HCT116 (cell line): ENCODE measurements at regions not wholly inside any gene's neighbourhood (a gene's known extent, or its start where the extent isn't known, plus 50 kb on each side); places are given as distances from the start of the nearest gene placed in this dataset.

ENCODE experiments used
- ATAC-seq: fragments of 200-7000 bp; cut with Tn5 transposase; 2 replicates; pipeline ENCODE4 v1.9.1; 2020; ENCODE audit warnings: mild to moderate bottlenecking, moderate library complexity
- BruUV-seq: library from RNA; stranded (reverse); fragments of 400-500 nt; replicated peaks from 2 replicates; lab custom pipeline; 2021; lab: Mats Ljungman, UMichigan
- CTCF ChIA-PET: fragments of 300-600 bp; sonication (Branson Sonifier 250); formaldehyde crosslinking; loops from one replicate; lab custom pipeline; 2021; ENCODE audit warnings: antibody characterized with exemption; lab: Charles Lee
- POLR2A ChIA-PET: fragments of 300-600, 350-600 bp; sonication (Branson Sonifier 250); formaldehyde crosslinking; loops from one replicate; lab custom pipeline; 2021; ENCODE audit warnings: antibody characterized with exemption; lab: Charles Lee
- RAD21 ChIA-PET, 2 experiments: fragments of 300-600 bp; sonication (Branson Sonifier 250); formaldehyde crosslinking; loops; one replicate each; lab custom pipeline; 2023; ENCODE audit warnings: low total read pairs in 2 of 2; ENCODE audit not compliant: uncharacterized antibody in 2 of 2, unreplicated experiment in 2 of 2, low non-redundant PET in 1 of 2; lab: Charles Lee
- DNase-seq: peaks from one replicate; pipeline ENCODE4 v3.0.0-alpha.2; 2010; ENCODE audit warnings: low read depth, low spot score
- H2AFZ ChIP-seq: fragments of 200-600 bp; shearing (Covaris generic), sonication (generic); 2 replicates; pipeline ENCODE4 v1.6.1; 2017; ENCODE audit warnings: low read depth, mixed run types, mixed read lengths, antibody characterized with exemption, low read length; ENCODE audit not compliant: poor library complexity, severe bottlenecking
- H3K27ac ChIP-seq: 2 replicates; pipeline ENCODE4 v1.5.1; 2012; ENCODE audit warnings: low read depth, low read length
- H3K27me3 ChIP-seq: fragments of 200-600 bp; sonication (generic); 2 replicates; pipeline ENCODE4 v1.6.1; 2016; ENCODE audit warnings: mixed run types, low read length, mixed read lengths; ENCODE audit not compliant: insufficient read depth
- H3K36me3 ChIP-seq, 2 experiments: fragments of 200-500 bp in 1 of 2; fragments of 200-600 bp in 1 of 2; sonication (Bioruptor generic) in 1 of 2; sonication (generic) in 1 of 2; 2 replicates each; pipeline versions ENCODE4 v1.5.1 to v1.6.1; 2014 to 2016; ENCODE audit warnings: low read length in 2 of 2, inconsistent platforms in 1 of 2, mixed read lengths in 1 of 2, mixed run types in 1 of 2; ENCODE audit not compliant: insufficient read depth in 2 of 2, control insufficient read depth in 1 of 2
- H3K4me1 ChIP-seq, 2 experiments: fragments of 200-600 bp in 1 of 2; sonication (generic) in 1 of 2; 2 replicates each; pipeline versions ENCODE4 v1.5.1 to v1.6.1; 2012 to 2017; ENCODE audit warnings: low read length in 2 of 2, inconsistent platforms in 1 of 2, mild to moderate bottlenecking in 1 of 2, mixed read lengths in 1 of 2, mixed run types in 1 of 2, moderate library complexity in 1 of 2; ENCODE audit not compliant: insufficient read depth in 2 of 2, control insufficient read depth in 1 of 2
- H3K4me2 ChIP-seq: fragments of 200-600 bp; sonication (generic); 2 replicates; pipeline ENCODE4 v1.6.1; 2017; ENCODE audit warnings: mixed run types, low read length, mixed read lengths
- H3K4me3 ChIP-seq, 2 experiments: fragments of 200-600 bp in 1 of 2; sonication (generic) in 1 of 2; replicated peaks in 1 of 2; 2 replicates each; pipeline ENCODE4 v1.5.1; 2011 to 2016; ENCODE audit warnings: low read length in 2 of 2, control low read depth in 1 of 2, low read depth in 1 of 2, mild to moderate bottlenecking in 1 of 2, mixed read lengths in 1 of 2, mixed run types in 1 of 2
- H3K79me2 ChIP-seq: fragments of 200-600 bp; sonication (generic); 2 replicates; pipeline ENCODE4 v1.6.1; 2017; ENCODE audit warnings: mild to moderate bottlenecking, mixed run types, low read length, moderate library complexity, mixed read lengths; ENCODE audit not compliant: insufficient read depth
- H3K9ac ChIP-seq: fragments of 200-600 bp; sonication (generic); 2 replicates; pipeline ENCODE4 v1.6.1; 2016; ENCODE audit warnings: low read length, mixed read lengths
- H3K9me2 ChIP-seq: fragments of 200-600 bp; sonication (generic), shearing (Covaris generic); 2 replicates; pipeline ENCODE4 v1.6.1; 2017; ENCODE audit warnings: mixed run types, mild to moderate bottlenecking, moderate library complexity; ENCODE audit not compliant: insufficient read depth
- H3K9me3 ChIP-seq, 2 experiments: fragments of 200-500 bp in 1 of 2; fragments of 200-600 bp in 1 of 2; sonication (Bioruptor generic) in 1 of 2; sonication (generic) in 1 of 2; 2 replicates each; pipeline ENCODE4 v1.6.1; 2014 to 2017; ENCODE audit warnings: low read length in 2 of 2, mixed read lengths in 2 of 2, inconsistent platforms in 1 of 2, low read depth in 1 of 2, mild to moderate bottlenecking in 1 of 2, mixed run types in 1 of 2, moderate library complexity in 1 of 2; ENCODE audit not compliant: control insufficient read depth in 1 of 2, insufficient read depth in 1 of 2
- H4K20me1 ChIP-seq: fragments of 200-600 bp; sonication (generic), shearing (Covaris generic); 2 replicates; pipeline ENCODE4 v1.6.1; 2017; ENCODE audit warnings: mixed run types, mild to moderate bottlenecking, moderate library complexity; ENCODE audit not compliant: insufficient read depth
- EZH2 ChIP-seq: fragments of 200-600 bp; sonication (generic); IDR thresholded peaks from 2 replicates; pipeline ENCODE4 v1.6.1; 2017; ENCODE audit warnings: antibody characterized with exemption, mixed run types
- FOSL1 ChIP-seq: IDR thresholded peaks from 2 replicates; pipeline ENCODE4 v1.6.1; 2012; ENCODE audit warnings: low read depth
- POLR2A ChIP-seq: IDR thresholded peaks from 2 replicates; pipeline ENCODE4 v1.7.0; 2011; ENCODE audit warnings: borderline replicate concordance; ENCODE audit not compliant: insufficient read depth, insufficient read length; ENCODE audit errors: extremely low read depth
- POLR2AphosphoS5 ChIP-seq: IDR thresholded peaks from 2 replicates; pipeline ENCODE4 v1.6.1; 2011; ENCODE audit warnings: mild to moderate bottlenecking, low read depth, low read length, moderate library complexity
- SP1 ChIP-seq: IDR thresholded peaks from 2 replicates; pipeline ENCODE4 v1.6.1; 2012; ENCODE audit warnings: low read depth
- YY1 ChIP-seq: IDR thresholded peaks from 2 replicates; pipeline ENCODE4 v1.6.1; 2011; ENCODE audit warnings: low read length, low read depth, moderate library complexity, mild to moderate bottlenecking; ENCODE audit not compliant: insufficient replicate concordance; ENCODE audit errors: extremely low read depth
- ZFX ChIP-seq: fragments of 450-650 bp; IDR thresholded peaks from 2 replicates; pipeline ENCODE4 v1.6.1; 2017
- ZNF274 ChIP-seq: fragments of 200-500 bp; sonication (Bioruptor generic); IDR thresholded peaks from 2 replicates; pipeline ENCODE4 v1.6.1; 2014; ENCODE audit warnings: mild to moderate bottlenecking, low read depth, low read length, inconsistent platforms
- intact Hi-C: fragments of 100-400 bp; cut with micrococcal nuclease; formaldehyde crosslinking; loops from 2 replicates; pipeline ENCODE4 v1.10.0; 2022
- TF ChIP-seq, protein P1 (sequence below), 3 experiments: fragments of 200-600 bp in 1 of 3; sonication (generic) in 1 of 3; IDR thresholded peaks in 2 of 3; conservative IDR thresholded peaks in 1 of 3; 2 replicates each; pipeline ENCODE4 v1.5.1; 2012 to 2017; ENCODE audit warnings: low read depth in 2 of 3, low read length in 2 of 3, antibody characterized with exemption in 1 of 3, borderline replicate concordance in 1 of 3, control low read depth in 1 of 3, mild to moderate bottlenecking in 1 of 3, mixed read lengths in 1 of 3, mixed run types in 1 of 3, moderate library complexity in 1 of 3; ENCODE audit not compliant: insufficient read depth in 1 of 3
- TF ChIP-seq, protein P2 (sequence below): IDR thresholded peaks from 2 replicates; pipeline ENCODE4 v1.6.1; 2012

- TF ChIP-seq YY1 (no peak), POLR2A (no peak)
Observed at GRCh38 chr4:91846233-91846632, 457.5 kb upstream of the GRID2 start (continued).

- no peaks in the 10 kb centered on the region for H3K9me2 ChIP-seq
- H4K20me1 ChIP-seq = no peaks in the 10 kb centered on the region
- no peaks in the 10 kb centered on the region for H3K79me2 ChIP-seq
- no peaks in the 10 kb centered on the region for H3K36me3 ChIP-seq
- DNase-seq (no peak), ATAC-seq (no peak)
- intact Hi-C loops = no loop called here
- ChIA-PET CTCF (no interaction called here), POLR2A (no interaction called here), RAD21 (no interaction called here)
- no peak for TF ChIP-seq YY1
- TF ChIP-seq FOSL1 = no peak
- TF ChIP-seq EZH2 = no peak
- no peak for TF ChIP-seq ZNF274
- TF ChIP-seq, protein P1, sequence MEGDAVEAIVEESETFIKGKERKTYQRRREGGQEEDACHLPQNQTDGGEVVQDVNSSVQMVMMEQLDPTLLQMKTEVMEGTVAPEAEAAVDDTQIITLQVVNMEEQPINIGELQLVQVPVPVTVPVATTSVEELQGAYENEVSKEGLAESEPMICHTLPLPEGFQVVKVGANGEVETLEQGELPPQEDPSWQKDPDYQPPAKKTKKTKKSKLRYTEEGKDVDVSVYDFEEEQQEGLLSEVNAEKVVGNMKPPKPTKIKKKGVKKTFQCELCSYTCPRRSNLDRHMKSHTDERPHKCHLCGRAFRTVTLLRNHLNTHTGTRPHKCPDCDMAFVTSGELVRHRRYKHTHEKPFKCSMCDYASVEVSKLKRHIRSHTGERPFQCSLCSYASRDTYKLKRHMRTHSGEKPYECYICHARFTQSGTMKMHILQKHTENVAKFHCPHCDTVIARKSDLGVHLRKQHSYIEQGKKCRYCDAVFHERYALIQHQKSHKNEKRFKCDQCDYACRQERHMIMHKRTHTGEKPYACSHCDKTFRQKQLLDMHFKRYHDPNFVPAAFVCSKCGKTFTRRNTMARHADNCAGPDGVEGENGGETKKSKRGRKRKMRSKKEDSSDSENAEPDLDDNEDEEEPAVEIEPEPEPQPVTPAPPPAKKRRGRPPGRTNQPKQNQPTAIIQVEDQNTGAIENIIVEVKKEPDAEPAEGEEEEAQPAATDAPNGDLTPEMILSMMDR (IDR thresholded peaks at IDR 0.05 in 2 of 3, conservative IDR thresholded peaks at IDR 0.05 in 1 of 3; ENCODE audit: borderline replicate concordance in 1 of 3, insufficient read depth in 1 of 3, low read depth in 2 of 3, low read length in 2 of 3) = no peak
- TF ChIP-seq, protein P2, sequence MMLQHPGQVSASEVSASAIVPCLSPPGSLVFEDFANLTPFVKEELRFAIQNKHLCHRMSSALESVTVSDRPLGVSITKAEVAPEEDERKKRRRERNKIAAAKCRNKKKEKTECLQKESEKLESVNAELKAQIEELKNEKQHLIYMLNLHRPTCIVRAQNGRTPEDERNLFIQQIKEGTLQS = no peak
- no peak for TF ChIP-seq ZFX
- TF ChIP-seq POLR2AphosphoS5 = no peak
- no peak for TF ChIP-seq SP1
- H3K4me2 ChIP-seq = no peak overlapping the region
- no peak overlapping the region for H2AFZ ChIP-seq
- H3K27me3 ChIP-seq = no peaks in the 10 kb centered on the region
- H3K4me3 ChIP-seq = no peak overlapping the region
- no peak overlapping the region for H3K27ac ChIP-seq
- BruUV-seq = no TSS peak
- H3K9ac ChIP-seq = no peak overlapping the region
- no peaks in the 10 kb centered on the region for H3K4me1 ChIP-seq
- no peaks in the 10 kb centered on the region for H3K9me3 ChIP-seq
Observed at GRCh38 chr4:91851456-91851855, 452.3 kb upstream of the GRID2 start.
